ENCODE measurements at regions not wholly inside any gene's neighbourhood (a gene's known extent, or its start where the extent isn't known, plus 50 kb on each side); places are given as distances from the start of the nearest gene placed in this dataset.

GRCh38 chr13:64684685-64685431 is 2545.3 kb downstream of the PCDH9 start:
- TF ChIP-seq, protein P1, sequence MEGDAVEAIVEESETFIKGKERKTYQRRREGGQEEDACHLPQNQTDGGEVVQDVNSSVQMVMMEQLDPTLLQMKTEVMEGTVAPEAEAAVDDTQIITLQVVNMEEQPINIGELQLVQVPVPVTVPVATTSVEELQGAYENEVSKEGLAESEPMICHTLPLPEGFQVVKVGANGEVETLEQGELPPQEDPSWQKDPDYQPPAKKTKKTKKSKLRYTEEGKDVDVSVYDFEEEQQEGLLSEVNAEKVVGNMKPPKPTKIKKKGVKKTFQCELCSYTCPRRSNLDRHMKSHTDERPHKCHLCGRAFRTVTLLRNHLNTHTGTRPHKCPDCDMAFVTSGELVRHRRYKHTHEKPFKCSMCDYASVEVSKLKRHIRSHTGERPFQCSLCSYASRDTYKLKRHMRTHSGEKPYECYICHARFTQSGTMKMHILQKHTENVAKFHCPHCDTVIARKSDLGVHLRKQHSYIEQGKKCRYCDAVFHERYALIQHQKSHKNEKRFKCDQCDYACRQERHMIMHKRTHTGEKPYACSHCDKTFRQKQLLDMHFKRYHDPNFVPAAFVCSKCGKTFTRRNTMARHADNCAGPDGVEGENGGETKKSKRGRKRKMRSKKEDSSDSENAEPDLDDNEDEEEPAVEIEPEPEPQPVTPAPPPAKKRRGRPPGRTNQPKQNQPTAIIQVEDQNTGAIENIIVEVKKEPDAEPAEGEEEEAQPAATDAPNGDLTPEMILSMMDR (IDR thresholded peaks at IDR 0.05; ENCODE audit: extremely low read depth, insufficient read depth, missing control alignments): no peak
- in situ Hi-C loops (cut with MboI; ENCODE audit: low pct_unique_long_range_greater_than_20kb, low sequenced_read_pairs, unreplicated experiment): no loop called here
- no peak for DNase-seq (ENCODE audit: low spot score)

DNA sequence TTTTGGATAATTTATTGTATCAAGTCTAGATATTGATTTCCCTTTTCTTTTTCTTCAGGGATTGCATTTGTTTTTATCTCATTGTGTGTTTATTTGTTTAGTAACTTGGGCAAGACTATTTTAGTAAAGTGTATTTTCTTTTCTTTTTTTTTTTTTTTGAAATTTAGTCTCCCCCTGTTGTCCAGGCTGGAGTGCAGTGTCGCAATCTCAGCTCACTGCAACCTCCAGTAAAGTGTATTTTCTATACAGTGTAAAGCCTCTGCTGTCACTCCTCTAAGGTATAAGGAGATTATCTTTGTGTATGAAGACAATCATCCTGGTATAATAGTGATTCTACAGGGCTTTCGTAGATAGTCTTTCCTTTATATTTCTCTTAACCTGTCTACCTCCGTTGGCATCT is 2546.0 kb downstream of the PCDH9 start:
- no peak for DNase-seq (ENCODE audit: low spot score)
- in situ Hi-C loops (cut with MboI; ENCODE audit: low pct_unique_long_range_greater_than_20kb, low sequenced_read_pairs, unreplicated experiment): no loop called here
- TF ChIP-seq, protein P1 (IDR thresholded peaks at IDR 0.05; ENCODE audit: extremely low read depth, insufficient read depth, missing control alignments): no peak

- TF ChIP-seq, protein P1 (IDR thresholded peaks at IDR 0.05; ENCODE audit: extremely low read depth, insufficient read depth, missing control alignments): no peak
- in situ Hi-C loops (cut with MboI; ENCODE audit: low pct_unique_long_range_greater_than_20kb, low sequenced_read_pairs, unreplicated experiment): no loop called here
Observed at GRCh38 chr13:64680739-64681138, 2549.4 kb downstream of the PCDH9 start.

GRCh38 chr13:64675255-64675892 is 2554.8 kb downstream of the PCDH9 start:
- in situ Hi-C loops (cut with MboI; ENCODE audit: low pct_unique_long_range_greater_than_20kb, low sequenced_read_pairs, unreplicated experiment): no loop called here
- TF ChIP-seq, protein P1 (IDR thresholded peaks at IDR 0.05; ENCODE audit: extremely low read depth, insufficient read depth, missing control alignments): no peak
- DNase-seq (ENCODE audit: low spot score): no peak

More at GRCh38 chr13:64680739-64681138, 2549.4 kb downstream of the PCDH9 start:
- no peak for DNase-seq (ENCODE audit: low spot score)

DNA sequence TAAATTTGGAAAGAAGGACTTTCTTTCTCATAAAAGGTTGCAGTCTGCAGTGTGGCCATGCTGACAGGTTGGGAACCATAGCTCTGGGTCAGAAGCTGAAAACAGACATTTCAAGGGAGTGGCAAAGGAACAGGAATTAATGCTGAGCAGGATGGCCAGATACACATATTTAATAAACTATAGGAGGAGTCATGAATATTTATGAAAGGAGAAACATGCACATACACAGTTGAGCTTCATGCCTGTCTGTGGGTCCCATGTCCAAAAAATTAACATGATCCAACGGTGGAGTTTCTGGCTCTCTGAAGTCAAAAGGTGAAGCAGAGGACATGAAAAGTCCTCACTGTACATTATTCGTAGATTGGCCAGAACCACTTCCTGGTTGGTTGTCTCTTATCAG is 2556.0 kb downstream of the PCDH9 start:
- TF ChIP-seq, protein P1 (IDR thresholded peaks at IDR 0.05; ENCODE audit: extremely low read depth, insufficient read depth, missing control alignments): no peak

DNA sequence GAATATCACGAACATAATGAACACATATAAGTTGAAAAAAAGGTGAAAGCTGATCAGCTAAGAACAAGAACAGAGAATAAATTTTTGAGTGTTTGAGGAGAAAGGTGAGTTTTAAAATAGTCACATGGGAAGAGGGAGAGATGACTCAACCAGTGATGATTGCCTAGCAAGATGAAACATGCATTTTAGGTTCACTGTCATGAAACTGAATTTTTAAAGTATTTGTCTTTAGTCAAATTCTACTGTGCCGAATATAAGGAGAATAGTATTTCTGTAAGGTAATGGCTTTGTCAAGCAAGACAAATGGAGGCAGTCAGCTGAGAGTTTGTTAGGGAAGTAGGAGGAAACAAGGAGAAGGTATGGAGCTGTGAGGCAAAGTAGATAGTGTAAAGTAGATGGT is 2557.4 kb downstream of the PCDH9 start:
- in situ Hi-C loops (cut with MboI; ENCODE audit: low pct_unique_long_range_greater_than_20kb, low sequenced_read_pairs, unreplicated experiment): no loop called here
- DNase-seq (ENCODE audit: low spot score): no peak
- TF ChIP-seq, protein P1 (IDR thresholded peaks at IDR 0.05; ENCODE audit: extremely low read depth, insufficient read depth, missing control alignments): no peak

More for the DNA sequence above, 2556.0 kb downstream of the PCDH9 start:
- no peak for DNase-seq (ENCODE audit: low spot score)
- in situ Hi-C loops (cut with MboI; ENCODE audit: low pct_unique_long_range_greater_than_20kb, low sequenced_read_pairs, unreplicated experiment): no loop called here

Measured in GM13977 (cell line).